Sigmoid colon (tissue), 6 donors: ENCODE measurements at regions not wholly inside any gene's neighbourhood (a gene's known extent, or its start where the extent isn't known, plus 50 kb on each side); places are given as distances from the start of the nearest gene placed in this dataset.

Experiments used
- DNase-seq: peaks from one replicate; pipeline ENCODE4 v3.0.0-alpha.2; 2019
- H3K27ac ChIP-seq, 4 donors: fragments of 200-600 bp; sonication (generic); one replicate each; pipeline ENCODE4 v1.5.1; 2016 to 2019; ENCODE audit warnings: mild to moderate bottlenecking in 1 of 4
- H3K27me3 ChIP-seq, 3 donors: fragments of 200-600 bp; sonication (generic); one replicate each; pipeline ENCODE4 v1.5.1; 2019; ENCODE audit warnings: mild to moderate bottlenecking in 1 of 3
- H3K36me3 ChIP-seq, 4 donors: fragments of 200-600 bp; sonication (generic); one replicate each; pipeline ENCODE4 v1.5.1; 2016 to 2019
- H3K4me1 ChIP-seq, 4 donors: fragments of 200-600 bp; sonication (generic); one replicate each; pipeline ENCODE4 v1.5.1; 2017 to 2019
- H3K4me3 ChIP-seq, 4 donors: fragments of 200-600 bp; sonication (generic); one replicate each; pipeline ENCODE4 v1.5.1; 2017 to 2019; ENCODE audit warnings: mild to moderate bottlenecking in 2 of 4, moderate library complexity in 1 of 4
- H3K9me3 ChIP-seq, 4 donors: fragments of 200-600 bp in 3 of 4; sonication (generic) in 3 of 4; one replicate each; pipeline versions ENCODE4 v1.5.1 to v1.6.1; 2013 to 2019
- EP300 ChIP-seq, 4 donors: sonication (generic); formaldehyde crosslinking; IDR thresholded peaks; one replicate each; pipeline ENCODE4 v1.6.1; 2017; ENCODE audit warnings: antibody characterized with exemption in 4 of 4
- POLR2A ChIP-seq, 2 donors: fragments of 450-650 bp; IDR thresholded peaks; one replicate each; pipeline ENCODE4 v1.6.1; 2016; ENCODE audit warnings: antibody characterized with exemption in 2 of 2, mild to moderate bottlenecking in 2 of 2, moderate library complexity in 2 of 2
- POLR2AphosphoS5 ChIP-seq, 4 donors: sonication (generic); formaldehyde crosslinking; IDR thresholded peaks; one replicate each; pipeline ENCODE4 v1.6.1; 2017; ENCODE audit warnings: antibody characterized with exemption in 4 of 4
- WGBS, 2 donors: extraction: QIAGEN DNeasy Blood & Tissue Kit; methylation state at CpG; one replicate each; pipeline ENCODE4 v1.1.7; 2013; 5-methylcytosine and 5-hydroxymethylcytosine counted together
- intact Hi-C: fragments of 100-400 bp; cut with DNase I; formaldehyde crosslinking; loops from one replicate; pipeline ENCODE4 v1.15.1; 2023
- TF ChIP-seq, protein P1 (sequence below), 4 experiments: fragments of 450-650 bp in 3 of 4; fragments of 200-600 bp in 1 of 4; IDR thresholded peaks; one replicate each; pipeline ENCODE4 v1.5.1; 2016 to 2019; ENCODE audit warnings: antibody characterized with exemption in 4 of 4, mild to moderate bottlenecking in 3 of 4, moderate library complexity in 2 of 4
- donor health status: healthy with polysubstance abuse.
- donor health status: healthy.

GRCh38 chr1:13893409-13893821 lies 193.4 kb downstream of the PRDM2 start:
- no peaks in the 10 kb centered on the region for H3K36me3 ChIP-seq
- no peak overlapping the region for H3K27ac ChIP-seq
- H3K4me1 ChIP-seq, result peaks cover 0 to 11% (median 9%) of the 10 kb centered on the region in 4 donors
- no peak for DNase-seq
- H3K9me3 ChIP-seq, result peaks cover 0 to 4% (median 0%) of the 10 kb centered on the region in 4 donors
- WGBS, 2 donors, result 8 to 27% methylated on average over 13 of the region's 13 CpGs
- H3K27me3 ChIP-seq, result peaks cover 13 to 56% (median 24%) of the 10 kb centered on the region in 3 donors
- intact Hi-C loops, result no loop called here
- TF ChIP-seq POLR2AphosphoS5 (IDR thresholded peaks at IDR 0.05) (no peak), EP300 (IDR thresholded peaks at IDR 0.05) (no peak)
- H3K4me3 ChIP-seq, result peak overlapping the region in 3 of 4 donors; percentile 42 to 46 (median 44)

DNA sequence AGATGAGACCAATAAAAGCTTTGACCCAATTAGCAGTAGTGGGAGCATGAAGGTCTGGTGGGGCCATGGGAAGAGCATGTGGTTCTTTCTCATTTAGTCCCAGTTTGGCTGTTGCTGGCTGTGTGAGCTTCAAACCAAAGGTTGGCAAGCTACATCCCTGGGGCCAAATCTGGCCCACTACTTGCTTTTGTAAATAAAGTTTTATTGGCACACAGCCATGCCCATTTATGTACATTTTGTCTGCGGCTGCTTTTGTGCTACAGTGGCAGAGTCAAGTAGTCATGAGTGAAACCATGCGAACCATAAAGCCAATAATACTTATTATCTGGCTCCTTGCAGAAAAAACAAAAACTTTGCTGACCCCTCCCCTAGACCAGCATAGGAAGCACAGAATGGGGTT lies 196.9 kb downstream of the PRDM2 start:
- Histone ChIP-seq H3K27me3 (peaks cover 7 to 23% (median 18%) of the 10 kb centered on the region in 3 donors), H3K4me3 (no peak overlapping the region), H3K9me3 (no peaks in the 10 kb centered on the region), H3K36me3 (no peaks in the 10 kb centered on the region), H3K4me1 (peaks cover 0 to 11% (median 9%) of the 10 kb centered on the region in 4 donors), H3K27ac (no peak overlapping the region)
- WGBS, 2 donors, result 86 to 87% methylated on average over 2 of the region's 2 CpGs
- TF ChIP-seq EP300 (IDR thresholded peaks at IDR 0.05) (no peak), POLR2A (IDR thresholded peaks at IDR 0.05) (no peak), POLR2AphosphoS5 (IDR thresholded peaks at IDR 0.05) (no peak)
- TF ChIP-seq, protein P1, sequence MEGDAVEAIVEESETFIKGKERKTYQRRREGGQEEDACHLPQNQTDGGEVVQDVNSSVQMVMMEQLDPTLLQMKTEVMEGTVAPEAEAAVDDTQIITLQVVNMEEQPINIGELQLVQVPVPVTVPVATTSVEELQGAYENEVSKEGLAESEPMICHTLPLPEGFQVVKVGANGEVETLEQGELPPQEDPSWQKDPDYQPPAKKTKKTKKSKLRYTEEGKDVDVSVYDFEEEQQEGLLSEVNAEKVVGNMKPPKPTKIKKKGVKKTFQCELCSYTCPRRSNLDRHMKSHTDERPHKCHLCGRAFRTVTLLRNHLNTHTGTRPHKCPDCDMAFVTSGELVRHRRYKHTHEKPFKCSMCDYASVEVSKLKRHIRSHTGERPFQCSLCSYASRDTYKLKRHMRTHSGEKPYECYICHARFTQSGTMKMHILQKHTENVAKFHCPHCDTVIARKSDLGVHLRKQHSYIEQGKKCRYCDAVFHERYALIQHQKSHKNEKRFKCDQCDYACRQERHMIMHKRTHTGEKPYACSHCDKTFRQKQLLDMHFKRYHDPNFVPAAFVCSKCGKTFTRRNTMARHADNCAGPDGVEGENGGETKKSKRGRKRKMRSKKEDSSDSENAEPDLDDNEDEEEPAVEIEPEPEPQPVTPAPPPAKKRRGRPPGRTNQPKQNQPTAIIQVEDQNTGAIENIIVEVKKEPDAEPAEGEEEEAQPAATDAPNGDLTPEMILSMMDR (IDR thresholded peaks at IDR 0.05), result no peak
- no peak for DNase-seq
- intact Hi-C loops, result no loop called here

DNA sequence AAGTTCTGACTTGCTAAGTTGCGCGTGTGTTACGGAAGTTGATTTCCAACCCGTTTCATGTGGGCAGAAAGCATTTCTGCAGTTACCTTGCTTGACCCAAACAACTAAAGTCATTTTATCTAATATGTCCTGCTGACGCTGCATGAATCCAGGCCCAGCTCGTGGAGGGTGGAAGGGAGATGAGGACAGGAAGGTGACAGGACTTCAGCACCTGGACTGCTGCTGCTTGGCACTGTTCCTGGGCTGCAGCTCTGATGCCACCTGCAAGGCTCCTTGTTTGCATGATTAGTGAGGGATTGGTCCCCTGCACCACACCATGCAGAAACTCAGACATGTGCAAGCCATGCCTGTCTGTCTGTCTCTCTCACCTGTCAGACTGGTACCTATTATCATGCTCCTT lies 198.4 kb downstream of the PRDM2 start:
- intact Hi-C loops, result no loop called here
- TF ChIP-seq EP300 (IDR thresholded peaks at IDR 0.05) (no peak), POLR2A (IDR thresholded peaks at IDR 0.05) (no peak), POLR2AphosphoS5 (IDR thresholded peaks at IDR 0.05) (no peak)
- TF ChIP-seq, protein P1 (IDR thresholded peaks at IDR 0.05), result no peak
- no peak for DNase-seq
- H3K27ac ChIP-seq, result no peak overlapping the region
- peaks cover 0 to 8% (median 4%) of the 10 kb centered on the region in 3 donors for H3K27me3 ChIP-seq
- no peaks in the 10 kb centered on the region for H3K9me3 ChIP-seq
- H3K4me3 ChIP-seq, result no peak overlapping the region
- 75 to 82% methylated on average over 6 of the region's 6 CpGs for WGBS, 2 donors
- H3K4me1 ChIP-seq, result no peaks in the 10 kb centered on the region
- no peaks in the 10 kb centered on the region for H3K36me3 ChIP-seq

GRCh38 chr1:13899856-13900255 lies 199.9 kb downstream of the PRDM2 start:
- Histone ChIP-seq H3K36me3 (no peaks in the 10 kb centered on the region), H3K27me3 (no peaks in the 10 kb centered on the region), H3K9me3 (peaks cover 0 to 7% (median 2%) of the 10 kb centered on the region in 4 donors), H3K4me3 (no peak overlapping the region), H3K27ac (no peak overlapping the region), H3K4me1 (no peaks in the 10 kb centered on the region)
- TF ChIP-seq POLR2A (IDR thresholded peaks at IDR 0.05), result no peak
- TF ChIP-seq POLR2AphosphoS5 (IDR thresholded peaks at IDR 0.05), result no peak
- TF ChIP-seq EP300 (IDR thresholded peaks at IDR 0.05), result no peak
- TF ChIP-seq, protein P1 (IDR thresholded peaks at IDR 0.05), result no peak
- intact Hi-C loops, result no loop called here
- DNase-seq, result no peak
- 86 to 90% methylated on average over 7 of the region's 7 CpGs for WGBS, 2 donors

GRCh38 chr1:13900583-13900982 lies 200.6 kb downstream of the PRDM2 start:
- Histone ChIP-seq H3K27me3 (no peaks in the 10 kb centered on the region), H3K9me3 (peaks cover 0 to 10% (median 2%) of the 10 kb centered on the region in 4 donors), H3K36me3 (no peaks in the 10 kb centered on the region), H3K27ac (no peak overlapping the region), H3K4me3 (no peak overlapping the region), H3K4me1 (no peaks in the 10 kb centered on the region)
- TF ChIP-seq POLR2A (IDR thresholded peaks at IDR 0.05) (no peak), POLR2AphosphoS5 (IDR thresholded peaks at IDR 0.05) (no peak), EP300 (IDR thresholded peaks at IDR 0.05) (no peak)
- TF ChIP-seq, protein P1 (IDR thresholded peaks at IDR 0.05), result no peak
- no peak for DNase-seq
- 48 to 87% methylated on average over 1 of the region's 1 CpG for WGBS, 2 donors
- intact Hi-C loops, result no loop called here
